HCT116 (cell line): ENCODE measurements at regions not wholly inside any gene's neighbourhood (a gene's known extent, or its start where the extent isn't known, plus 50 kb on each side); places are given as distances from the start of the nearest gene placed in this dataset.

Experiments
- ATAC-seq: fragments of 200-7000 bp; cut with Tn5 transposase; 2 replicates; pipeline ENCODE4 v1.9.1; 2020; ENCODE audit warnings: mild to moderate bottlenecking, moderate library complexity
- BruUV-seq: library from RNA; stranded (reverse); fragments of 400-500 nt; replicated peaks from 2 replicates; lab custom pipeline; 2021; lab: Mats Ljungman, UMichigan
- CTCF ChIA-PET: fragments of 300-600 bp; sonication (Branson Sonifier 250); formaldehyde crosslinking; loops from one replicate; lab custom pipeline; 2021; ENCODE audit warnings: antibody characterized with exemption; lab: Charles Lee
- POLR2A ChIA-PET: fragments of 300-600, 350-600 bp; sonication (Branson Sonifier 250); formaldehyde crosslinking; loops from one replicate; lab custom pipeline; 2021; ENCODE audit warnings: antibody characterized with exemption; lab: Charles Lee
- RAD21 ChIA-PET, 2 experiments: fragments of 300-600 bp; sonication (Branson Sonifier 250); formaldehyde crosslinking; loops; one replicate each; lab custom pipeline; 2023; ENCODE audit warnings: low total read pairs in 2 of 2; ENCODE audit not compliant: uncharacterized antibody in 2 of 2, unreplicated experiment in 2 of 2, low non-redundant PET in 1 of 2; lab: Charles Lee
- DNase-seq: peaks from one replicate; pipeline ENCODE4 v3.0.0-alpha.2; 2010; ENCODE audit warnings: low read depth, low spot score
- H2AFZ ChIP-seq: fragments of 200-600 bp; shearing (Covaris generic), sonication (generic); 2 replicates; pipeline ENCODE4 v1.6.1; 2017; ENCODE audit warnings: low read depth, mixed run types, mixed read lengths, antibody characterized with exemption, low read length; ENCODE audit not compliant: poor library complexity, severe bottlenecking
- H3K27ac ChIP-seq: 2 replicates; pipeline ENCODE4 v1.5.1; 2012; ENCODE audit warnings: low read depth, low read length
- H3K27me3 ChIP-seq: fragments of 200-600 bp; sonication (generic); 2 replicates; pipeline ENCODE4 v1.6.1; 2016; ENCODE audit warnings: mixed run types, low read length, mixed read lengths; ENCODE audit not compliant: insufficient read depth
- H3K36me3 ChIP-seq, 2 experiments: fragments of 200-500 bp in 1 of 2; fragments of 200-600 bp in 1 of 2; sonication (Bioruptor generic) in 1 of 2; sonication (generic) in 1 of 2; 2 replicates each; pipeline versions ENCODE4 v1.5.1 to v1.6.1; 2014 to 2016; ENCODE audit warnings: low read length in 2 of 2, inconsistent platforms in 1 of 2, mixed read lengths in 1 of 2, mixed run types in 1 of 2; ENCODE audit not compliant: insufficient read depth in 2 of 2, control insufficient read depth in 1 of 2
- H3K4me1 ChIP-seq, 2 experiments: fragments of 200-600 bp in 1 of 2; sonication (generic) in 1 of 2; 2 replicates each; pipeline versions ENCODE4 v1.5.1 to v1.6.1; 2012 to 2017; ENCODE audit warnings: low read length in 2 of 2, inconsistent platforms in 1 of 2, mild to moderate bottlenecking in 1 of 2, mixed read lengths in 1 of 2, mixed run types in 1 of 2, moderate library complexity in 1 of 2; ENCODE audit not compliant: insufficient read depth in 2 of 2, control insufficient read depth in 1 of 2
- H3K4me2 ChIP-seq: fragments of 200-600 bp; sonication (generic); 2 replicates; pipeline ENCODE4 v1.6.1; 2017; ENCODE audit warnings: mixed run types, low read length, mixed read lengths
- H3K4me3 ChIP-seq, 2 experiments: fragments of 200-600 bp in 1 of 2; sonication (generic) in 1 of 2; replicated peaks in 1 of 2; 2 replicates each; pipeline ENCODE4 v1.5.1; 2011 to 2016; ENCODE audit warnings: low read length in 2 of 2, control low read depth in 1 of 2, low read depth in 1 of 2, mild to moderate bottlenecking in 1 of 2, mixed read lengths in 1 of 2, mixed run types in 1 of 2
- H3K79me2 ChIP-seq: fragments of 200-600 bp; sonication (generic); 2 replicates; pipeline ENCODE4 v1.6.1; 2017; ENCODE audit warnings: mild to moderate bottlenecking, mixed run types, low read length, moderate library complexity, mixed read lengths; ENCODE audit not compliant: insufficient read depth
- H3K9ac ChIP-seq: fragments of 200-600 bp; sonication (generic); 2 replicates; pipeline ENCODE4 v1.6.1; 2016; ENCODE audit warnings: low read length, mixed read lengths
- H3K9me2 ChIP-seq: fragments of 200-600 bp; sonication (generic), shearing (Covaris generic); 2 replicates; pipeline ENCODE4 v1.6.1; 2017; ENCODE audit warnings: mixed run types, mild to moderate bottlenecking, moderate library complexity; ENCODE audit not compliant: insufficient read depth
- H3K9me3 ChIP-seq, 2 experiments: fragments of 200-500 bp in 1 of 2; fragments of 200-600 bp in 1 of 2; sonication (Bioruptor generic) in 1 of 2; sonication (generic) in 1 of 2; 2 replicates each; pipeline ENCODE4 v1.6.1; 2014 to 2017; ENCODE audit warnings: low read length in 2 of 2, mixed read lengths in 2 of 2, inconsistent platforms in 1 of 2, low read depth in 1 of 2, mild to moderate bottlenecking in 1 of 2, mixed run types in 1 of 2, moderate library complexity in 1 of 2; ENCODE audit not compliant: control insufficient read depth in 1 of 2, insufficient read depth in 1 of 2
- H4K20me1 ChIP-seq: fragments of 200-600 bp; sonication (generic), shearing (Covaris generic); 2 replicates; pipeline ENCODE4 v1.6.1; 2017; ENCODE audit warnings: mixed run types, mild to moderate bottlenecking, moderate library complexity; ENCODE audit not compliant: insufficient read depth
- ELF1 ChIP-seq: IDR thresholded peaks from 2 replicates; pipeline ENCODE4 v1.6.1; 2012; ENCODE audit warnings: low read depth, borderline replicate concordance
- EZH2phosphoT487 ChIP-seq: fragments of 200-600 bp; IDR thresholded peaks from 2 replicates; pipeline ENCODE4 v1.6.1; 2018; ENCODE audit warnings: antibody characterized with exemption, borderline replicate concordance
- POLR2A ChIP-seq: IDR thresholded peaks from 2 replicates; pipeline ENCODE4 v1.7.0; 2011; ENCODE audit warnings: borderline replicate concordance; ENCODE audit not compliant: insufficient read depth, insufficient read length; ENCODE audit errors: extremely low read depth
- POLR2AphosphoS5 ChIP-seq: IDR thresholded peaks from 2 replicates; pipeline ENCODE4 v1.6.1; 2011; ENCODE audit warnings: mild to moderate bottlenecking, low read depth, low read length, moderate library complexity
- RAD21 ChIP-seq: IDR thresholded peaks from 2 replicates; pipeline ENCODE4 v1.6.1; 2012; ENCODE audit warnings: low read depth, mild to moderate bottlenecking
- SIN3A ChIP-seq: IDR thresholded peaks from 2 replicates; pipeline ENCODE4 v1.6.1; 2012; ENCODE audit warnings: low read depth
- SP1 ChIP-seq: IDR thresholded peaks from 2 replicates; pipeline ENCODE4 v1.6.1; 2012; ENCODE audit warnings: low read depth
- SRF ChIP-seq: IDR thresholded peaks from 2 replicates; pipeline ENCODE4 v1.6.1; 2012; ENCODE audit warnings: low read depth
- TCF7L2 ChIP-seq: IDR thresholded peaks from 2 replicates; pipeline ENCODE4 v1.7.0; 2011; ENCODE audit warnings: borderline replicate concordance, inconsistent platforms; ENCODE audit not compliant: insufficient read depth, insufficient read length; ENCODE audit errors: extremely low read depth
- YY1 ChIP-seq: IDR thresholded peaks from 2 replicates; pipeline ENCODE4 v1.6.1; 2011; ENCODE audit warnings: low read length, low read depth, moderate library complexity, mild to moderate bottlenecking; ENCODE audit not compliant: insufficient replicate concordance; ENCODE audit errors: extremely low read depth
- ZNF274 ChIP-seq: fragments of 200-500 bp; sonication (Bioruptor generic); IDR thresholded peaks from 2 replicates; pipeline ENCODE4 v1.6.1; 2014; ENCODE audit warnings: mild to moderate bottlenecking, low read depth, low read length, inconsistent platforms
- intact Hi-C: fragments of 100-400 bp; cut with micrococcal nuclease; formaldehyde crosslinking; loops from 2 replicates; pipeline ENCODE4 v1.10.0; 2022
- TF ChIP-seq, protein P1 (sequence below), 3 experiments: fragments of 200-600 bp in 1 of 3; sonication (generic) in 1 of 3; IDR thresholded peaks in 2 of 3; conservative IDR thresholded peaks in 1 of 3; 2 replicates each; pipeline ENCODE4 v1.5.1; 2012 to 2017; ENCODE audit warnings: low read depth in 2 of 3, low read length in 2 of 3, antibody characterized with exemption in 1 of 3, borderline replicate concordance in 1 of 3, control low read depth in 1 of 3, mild to moderate bottlenecking in 1 of 3, mixed read lengths in 1 of 3, mixed run types in 1 of 3, moderate library complexity in 1 of 3; ENCODE audit not compliant: insufficient read depth in 1 of 3
- TF ChIP-seq, protein P2 (sequence below): IDR thresholded peaks from 2 replicates; pipeline ENCODE4 v1.6.1; 2011; ENCODE audit warnings: mild to moderate bottlenecking, low read length, moderate library complexity; ENCODE audit not compliant: insufficient replicate concordance; ENCODE audit errors: extremely low read depth
- TF ChIP-seq, protein P3 (sequence below): IDR thresholded peaks from 2 replicates; pipeline ENCODE4 v1.6.1; 2012; ENCODE audit warnings: low read depth
- TF ChIP-seq, protein P4 (sequence below): IDR thresholded peaks from 2 replicates; pipeline ENCODE4 v1.6.1; 2012

DNA sequence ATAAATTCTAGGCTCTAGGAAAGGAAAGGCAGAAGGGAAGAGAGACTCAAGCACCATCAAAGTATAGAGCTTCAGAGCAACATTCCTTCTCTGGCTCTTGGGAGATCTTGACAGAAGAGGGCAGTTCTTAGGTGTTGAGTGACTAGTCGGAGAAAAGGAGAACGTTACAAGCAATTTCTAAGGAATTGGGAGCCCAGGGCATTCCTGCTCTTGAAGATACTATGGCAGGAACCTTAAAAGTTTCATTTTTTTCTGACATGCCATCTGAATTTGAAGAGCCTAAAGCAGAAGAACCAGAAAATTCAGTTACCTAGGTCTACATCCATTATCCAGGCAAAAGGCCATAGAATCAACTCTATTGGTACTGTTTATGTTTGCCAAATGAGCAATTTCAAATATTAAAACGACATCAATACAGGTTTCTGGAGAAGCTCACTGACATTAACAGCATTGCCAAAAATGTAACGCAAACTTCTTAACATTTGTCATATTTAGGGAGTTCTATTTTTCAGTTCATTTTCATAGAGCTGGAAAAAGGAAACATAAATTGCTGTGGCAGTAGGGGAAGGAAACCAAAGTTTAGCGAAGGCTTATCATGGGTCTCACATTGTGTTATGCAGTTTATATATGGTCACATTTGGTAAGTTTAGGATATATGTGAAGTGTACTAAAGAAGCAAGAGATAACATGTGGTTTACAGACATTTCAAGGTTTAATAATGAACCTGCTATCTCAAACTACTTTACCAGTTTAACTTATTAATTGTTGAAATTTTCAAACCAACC is 210.1 kb upstream of the NRIP1 start (continued):
- TF ChIP-seq POLR2AphosphoS5 (no peak), TCF7L2 (no peak)
- TF ChIP-seq, protein P1, sequence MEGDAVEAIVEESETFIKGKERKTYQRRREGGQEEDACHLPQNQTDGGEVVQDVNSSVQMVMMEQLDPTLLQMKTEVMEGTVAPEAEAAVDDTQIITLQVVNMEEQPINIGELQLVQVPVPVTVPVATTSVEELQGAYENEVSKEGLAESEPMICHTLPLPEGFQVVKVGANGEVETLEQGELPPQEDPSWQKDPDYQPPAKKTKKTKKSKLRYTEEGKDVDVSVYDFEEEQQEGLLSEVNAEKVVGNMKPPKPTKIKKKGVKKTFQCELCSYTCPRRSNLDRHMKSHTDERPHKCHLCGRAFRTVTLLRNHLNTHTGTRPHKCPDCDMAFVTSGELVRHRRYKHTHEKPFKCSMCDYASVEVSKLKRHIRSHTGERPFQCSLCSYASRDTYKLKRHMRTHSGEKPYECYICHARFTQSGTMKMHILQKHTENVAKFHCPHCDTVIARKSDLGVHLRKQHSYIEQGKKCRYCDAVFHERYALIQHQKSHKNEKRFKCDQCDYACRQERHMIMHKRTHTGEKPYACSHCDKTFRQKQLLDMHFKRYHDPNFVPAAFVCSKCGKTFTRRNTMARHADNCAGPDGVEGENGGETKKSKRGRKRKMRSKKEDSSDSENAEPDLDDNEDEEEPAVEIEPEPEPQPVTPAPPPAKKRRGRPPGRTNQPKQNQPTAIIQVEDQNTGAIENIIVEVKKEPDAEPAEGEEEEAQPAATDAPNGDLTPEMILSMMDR (IDR thresholded peaks at IDR 0.05 in 2 of 3, conservative IDR thresholded peaks at IDR 0.05 in 1 of 3; ENCODE audit: borderline replicate concordance in 1 of 3, insufficient read depth in 1 of 3, low read depth in 2 of 3, low read length in 2 of 3), result no peak

DNA sequence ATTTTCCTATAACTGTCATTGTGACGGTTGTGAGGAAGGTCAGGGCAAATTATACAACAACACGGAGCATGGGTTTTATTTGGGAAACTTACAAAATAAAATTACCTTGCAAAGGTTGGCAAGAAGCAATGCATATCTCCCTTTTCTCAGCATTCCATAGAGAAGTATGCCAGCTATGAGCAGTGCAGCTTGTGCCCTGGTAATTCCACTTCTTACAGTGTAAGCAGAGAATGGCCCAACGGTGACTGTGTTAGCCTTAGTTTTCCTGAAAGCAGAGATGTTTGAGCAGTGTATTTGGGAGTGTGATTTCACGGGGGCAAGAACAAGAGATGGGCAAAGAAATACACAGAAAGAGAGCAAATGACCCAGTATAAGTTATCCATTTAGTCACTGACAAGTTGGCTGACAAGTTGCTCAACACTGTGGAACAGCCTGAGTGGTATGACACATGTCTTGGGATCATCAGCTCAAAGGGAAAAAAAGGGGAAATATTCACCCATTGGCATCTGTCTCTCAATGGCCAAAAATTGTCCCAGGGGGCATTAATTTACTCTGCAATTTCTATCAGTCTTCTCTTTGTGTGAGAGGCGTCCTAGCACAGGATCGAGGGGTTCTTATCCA is 210.9 kb upstream of the NRIP1 start:
- H3K27me3 ChIP-seq, result no peaks in the 10 kb centered on the region
- intact Hi-C loops, result no loop called here
- H3K4me1 ChIP-seq, result no peaks in the 10 kb centered on the region
- ChIA-PET RAD21 (no interaction called here), CTCF (no interaction called here), POLR2A (no interaction called here)
- no peak overlapping the region for H2AFZ ChIP-seq
- no peak for DNase-seq
- no peak overlapping the region for H3K4me2 ChIP-seq
- no TSS peak for BruUV-seq
- no peaks in the 10 kb centered on the region; a peak in 1 of 4 replicates for H3K9me3 ChIP-seq
- H3K9me2 ChIP-seq, result no peaks in the 10 kb centered on the region
- H3K36me3 ChIP-seq, result no peaks in the 10 kb centered on the region
- H3K79me2 ChIP-seq, result no peaks in the 10 kb centered on the region
- no peak overlapping the region for H3K27ac ChIP-seq
- no peak for ATAC-seq
- no peak overlapping the region for H3K4me3 ChIP-seq
- no peak overlapping the region for H3K9ac ChIP-seq
- H4K20me1 ChIP-seq, result no peaks in the 10 kb centered on the region
- no peak for TF ChIP-seq EZH2phosphoT487
- TF ChIP-seq RAD21, result no peak
- no peak for TF ChIP-seq YY1
- TF ChIP-seq SP1, result no peak
- no peak for TF ChIP-seq SRF
- TF ChIP-seq, protein P2, sequence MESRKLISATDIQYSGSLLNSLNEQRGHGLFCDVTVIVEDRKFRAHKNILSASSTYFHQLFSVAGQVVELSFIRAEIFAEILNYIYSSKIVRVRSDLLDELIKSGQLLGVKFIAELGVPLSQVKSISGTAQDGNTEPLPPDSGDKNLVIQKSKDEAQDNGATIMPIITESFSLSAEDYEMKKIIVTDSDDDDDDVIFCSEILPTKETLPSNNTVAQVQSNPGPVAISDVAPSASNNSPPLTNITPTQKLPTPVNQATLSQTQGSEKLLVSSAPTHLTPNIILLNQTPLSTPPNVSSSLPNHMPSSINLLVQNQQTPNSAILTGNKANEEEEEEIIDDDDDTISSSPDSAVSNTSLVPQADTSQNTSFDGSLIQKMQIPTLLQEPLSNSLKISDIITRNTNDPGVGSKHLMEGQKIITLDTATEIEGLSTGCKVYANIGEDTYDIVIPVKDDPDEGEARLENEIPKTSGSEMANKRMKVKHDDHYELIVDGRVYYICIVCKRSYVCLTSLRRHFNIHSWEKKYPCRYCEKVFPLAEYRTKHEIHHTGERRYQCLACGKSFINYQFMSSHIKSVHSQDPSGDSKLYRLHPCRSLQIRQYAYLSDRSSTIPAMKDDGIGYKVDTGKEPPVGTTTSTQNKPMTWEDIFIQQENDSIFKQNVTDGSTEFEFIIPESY, result no peak
- no peak for TF ChIP-seq ZNF274
- TF ChIP-seq ELF1, result no peak
- TF ChIP-seq, protein P3, sequence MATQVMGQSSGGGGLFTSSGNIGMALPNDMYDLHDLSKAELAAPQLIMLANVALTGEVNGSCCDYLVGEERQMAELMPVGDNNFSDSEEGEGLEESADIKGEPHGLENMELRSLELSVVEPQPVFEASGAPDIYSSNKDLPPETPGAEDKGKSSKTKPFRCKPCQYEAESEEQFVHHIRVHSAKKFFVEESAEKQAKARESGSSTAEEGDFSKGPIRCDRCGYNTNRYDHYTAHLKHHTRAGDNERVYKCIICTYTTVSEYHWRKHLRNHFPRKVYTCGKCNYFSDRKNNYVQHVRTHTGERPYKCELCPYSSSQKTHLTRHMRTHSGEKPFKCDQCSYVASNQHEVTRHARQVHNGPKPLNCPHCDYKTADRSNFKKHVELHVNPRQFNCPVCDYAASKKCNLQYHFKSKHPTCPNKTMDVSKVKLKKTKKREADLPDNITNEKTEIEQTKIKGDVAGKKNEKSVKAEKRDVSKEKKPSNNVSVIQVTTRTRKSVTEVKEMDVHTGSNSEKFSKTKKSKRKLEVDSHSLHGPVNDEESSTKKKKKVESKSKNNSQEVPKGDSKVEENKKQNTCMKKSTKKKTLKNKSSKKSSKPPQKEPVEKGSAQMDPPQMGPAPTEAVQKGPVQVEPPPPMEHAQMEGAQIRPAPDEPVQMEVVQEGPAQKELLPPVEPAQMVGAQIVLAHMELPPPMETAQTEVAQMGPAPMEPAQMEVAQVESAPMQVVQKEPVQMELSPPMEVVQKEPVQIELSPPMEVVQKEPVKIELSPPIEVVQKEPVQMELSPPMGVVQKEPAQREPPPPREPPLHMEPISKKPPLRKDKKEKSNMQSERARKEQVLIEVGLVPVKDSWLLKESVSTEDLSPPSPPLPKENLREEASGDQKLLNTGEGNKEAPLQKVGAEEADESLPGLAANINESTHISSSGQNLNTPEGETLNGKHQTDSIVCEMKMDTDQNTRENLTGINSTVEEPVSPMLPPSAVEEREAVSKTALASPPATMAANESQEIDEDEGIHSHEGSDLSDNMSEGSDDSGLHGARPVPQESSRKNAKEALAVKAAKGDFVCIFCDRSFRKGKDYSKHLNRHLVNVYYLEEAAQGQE, result no peak
- TF ChIP-seq SIN3A, result no peak
- TF ChIP-seq, protein P4, sequence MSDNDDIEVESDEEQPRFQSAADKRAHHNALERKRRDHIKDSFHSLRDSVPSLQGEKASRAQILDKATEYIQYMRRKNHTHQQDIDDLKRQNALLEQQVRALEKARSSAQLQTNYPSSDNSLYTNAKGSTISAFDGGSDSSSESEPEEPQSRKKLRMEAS, result no peak
- TF ChIP-seq POLR2A, result no peak
- no peak for TF ChIP-seq POLR2AphosphoS5
